ENCODE measurements at regions not wholly inside any gene's neighbourhood (a gene's known extent, or its start where the extent isn't known, plus 50 kb on each side); places are given as distances from the start of the nearest gene placed in this dataset.
"Not testable (repeated sequence)": the region's sequence is repeated elsewhere in the genome, so short reads cannot be mapped to it uniquely, and the experiment has no call there.

DNA sequence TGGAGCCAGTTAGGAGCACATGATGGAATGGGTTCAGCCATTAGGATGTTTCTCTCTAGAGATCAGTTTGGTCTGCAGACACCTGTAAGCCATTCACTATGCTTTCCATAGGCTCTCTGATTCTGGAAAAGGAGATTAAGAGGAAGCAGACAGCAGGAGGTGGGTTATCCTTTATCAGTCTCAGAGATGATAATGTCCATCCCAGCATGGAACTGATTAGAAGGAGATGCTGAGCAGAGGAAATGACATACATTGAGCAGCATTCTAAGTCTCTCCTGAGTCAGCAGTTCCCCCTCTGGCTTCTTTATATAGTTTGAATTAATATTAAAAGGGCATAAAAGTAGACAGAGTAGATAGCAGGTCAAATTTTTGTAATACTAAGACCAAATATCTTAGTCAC lies 591.1 kb downstream of the GBE1 start:
- DNase-seq, result no peak

DNA sequence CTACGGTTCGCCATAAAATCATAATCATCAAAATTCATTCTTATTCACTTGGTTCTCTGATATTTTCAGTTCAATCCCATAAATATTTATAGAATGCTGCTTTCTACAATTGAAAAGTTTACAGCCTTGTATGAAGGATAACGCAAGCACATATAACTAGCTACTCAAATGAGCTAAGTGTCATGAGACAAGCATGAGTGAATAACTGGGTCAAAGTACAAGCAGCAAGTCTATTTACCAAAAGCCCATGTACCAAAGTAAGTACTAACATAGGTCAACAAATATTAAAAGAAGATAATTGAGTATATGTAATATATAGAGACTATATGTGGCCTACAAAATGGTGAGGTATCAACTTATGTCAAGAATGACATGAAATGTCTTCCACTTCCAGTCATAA lies 596.6 kb downstream of the GBE1 start:
- no peak for DNase-seq

DNA sequence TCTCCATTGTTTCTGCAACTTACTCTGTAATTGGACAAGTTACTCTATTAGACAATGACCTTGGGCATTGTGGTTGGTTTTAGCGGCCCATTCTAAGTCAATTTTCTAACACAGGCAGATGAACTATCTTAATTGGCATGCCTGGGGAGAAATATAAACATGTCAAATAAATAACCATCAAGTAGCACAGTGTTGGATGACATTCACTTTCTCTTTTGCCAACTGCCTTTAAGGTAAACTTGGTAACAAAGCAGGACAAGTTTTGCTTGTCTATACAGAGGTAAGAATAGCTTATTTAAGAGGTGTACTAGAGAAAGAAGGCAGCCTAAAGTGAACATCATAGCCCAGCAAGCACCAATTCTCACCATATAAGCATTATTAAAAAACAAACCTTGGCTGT lies 599.6 kb downstream of the GBE1 start:
- no peak for DNase-seq

DNA sequence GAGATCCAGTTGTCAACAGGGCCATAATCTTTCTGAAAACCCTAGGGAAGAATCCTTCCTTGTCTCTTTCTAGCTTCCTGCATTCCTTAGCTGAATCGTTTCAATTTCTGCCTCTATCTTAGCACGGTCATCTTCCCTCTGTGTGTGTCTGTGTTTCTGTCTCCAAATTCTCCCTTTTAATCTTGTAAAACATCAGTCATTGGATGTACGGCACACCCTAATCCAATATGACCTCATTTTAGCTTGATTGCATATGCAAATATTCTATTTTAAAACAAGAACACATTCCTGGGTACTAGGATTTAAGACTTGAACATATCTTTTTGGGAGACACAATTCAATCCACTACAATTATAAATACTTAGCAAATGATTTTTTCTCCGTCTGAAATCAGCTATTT lies 600.3 kb downstream of the GBE1 start:
- no peak for DNase-seq

DNA sequence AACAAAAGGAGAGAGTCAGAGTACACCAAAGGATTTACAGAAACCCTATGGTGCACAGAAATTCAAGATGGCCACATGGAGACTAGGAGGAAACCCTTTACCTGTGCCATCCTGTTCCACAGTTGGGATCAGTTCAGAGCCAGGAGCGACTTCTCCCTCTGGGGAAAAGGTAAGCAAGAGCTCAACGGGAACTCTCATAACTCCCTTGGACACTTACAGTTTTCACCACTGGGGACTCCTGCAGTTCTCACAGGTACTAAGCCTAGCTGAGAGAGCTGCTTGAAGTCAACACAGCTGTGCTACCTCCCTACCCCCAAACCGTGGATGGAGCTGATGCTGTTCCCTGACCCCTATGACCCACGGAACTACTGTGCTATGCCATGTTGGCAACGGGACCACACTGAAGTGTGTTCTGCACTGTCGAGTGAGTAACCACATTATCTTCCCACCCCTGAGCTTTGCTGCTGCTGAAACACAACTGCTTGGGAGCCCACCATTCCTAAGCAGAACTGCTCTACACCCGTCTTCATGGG lies 606.8 kb downstream of the GBE1 start:
- no peak for DNase-seq

DNA sequence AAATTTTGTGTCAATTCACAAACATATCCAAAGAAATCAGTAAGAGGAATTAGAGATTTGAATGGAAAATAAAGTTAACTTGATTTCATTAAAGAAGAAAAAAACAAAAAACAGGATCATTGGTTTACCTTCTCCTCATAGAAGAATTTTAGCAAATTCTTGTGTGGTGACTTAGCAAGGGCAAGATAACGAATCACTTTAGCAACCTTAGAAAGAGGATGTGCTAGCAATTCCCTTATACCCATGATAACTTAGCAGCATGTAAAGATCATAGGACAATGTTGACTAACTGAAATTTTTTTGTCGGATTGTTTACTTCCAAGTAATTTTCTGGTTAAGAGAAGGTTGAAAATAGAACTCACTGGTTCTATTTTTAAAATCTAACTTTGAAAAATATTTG lies 609.3 kb downstream of the GBE1 start:
- DNase-seq, result no peak

DNA sequence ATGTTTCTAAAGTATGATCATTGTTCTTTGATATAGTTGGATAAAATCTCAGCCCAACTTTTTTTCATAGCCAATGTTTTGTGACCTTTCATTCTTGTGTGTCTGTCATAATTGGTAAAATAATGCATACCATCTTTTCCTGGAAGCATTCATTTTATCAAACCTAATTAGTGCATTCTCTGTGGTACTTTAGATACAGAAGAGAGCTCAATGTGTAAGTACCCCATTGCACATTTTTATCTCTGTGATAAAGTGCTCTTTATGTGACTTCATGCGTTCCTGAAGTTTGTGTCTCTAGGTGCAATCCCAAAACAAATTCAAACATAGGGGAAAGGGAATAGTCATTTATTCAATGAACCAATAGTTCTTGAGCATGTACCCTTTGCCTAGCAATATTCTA lies 628.5 kb downstream of the GBE1 start:
- no peak for DNase-seq

DNA sequence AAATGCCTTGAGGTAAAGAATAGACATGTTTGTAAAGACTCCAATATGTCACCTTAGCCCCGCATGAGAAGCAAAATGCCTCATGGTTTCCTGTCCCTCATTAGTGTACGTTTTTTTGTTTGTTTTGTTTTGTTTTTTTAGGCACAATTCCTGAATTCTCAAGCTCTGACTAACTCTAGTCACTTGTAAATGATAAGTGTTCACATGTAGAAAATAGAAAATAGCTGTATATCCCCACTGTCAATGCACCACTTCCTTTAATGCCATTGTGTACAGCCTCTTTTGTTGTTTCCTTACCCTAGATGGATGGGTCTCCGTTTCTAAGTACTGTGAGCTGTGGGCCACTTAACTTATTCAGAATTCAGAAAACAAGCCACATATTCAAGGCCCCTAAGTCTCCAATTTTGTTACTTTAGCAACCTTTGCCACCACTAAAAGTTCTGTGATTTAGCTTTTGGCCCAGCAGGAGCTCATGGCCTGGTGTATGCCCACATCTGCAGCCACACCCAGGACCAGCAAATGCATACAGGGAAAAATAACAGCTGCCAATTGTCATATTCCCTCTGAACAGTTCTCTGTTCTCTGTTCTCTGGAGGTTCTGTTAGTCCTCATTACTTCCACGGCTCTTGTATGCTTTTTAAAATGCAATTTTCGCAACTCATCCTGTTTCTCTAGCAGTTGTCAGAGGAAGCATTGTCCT lies 655.5 kb downstream of the GBE1 start:
- no peak for DNase-seq

DNA sequence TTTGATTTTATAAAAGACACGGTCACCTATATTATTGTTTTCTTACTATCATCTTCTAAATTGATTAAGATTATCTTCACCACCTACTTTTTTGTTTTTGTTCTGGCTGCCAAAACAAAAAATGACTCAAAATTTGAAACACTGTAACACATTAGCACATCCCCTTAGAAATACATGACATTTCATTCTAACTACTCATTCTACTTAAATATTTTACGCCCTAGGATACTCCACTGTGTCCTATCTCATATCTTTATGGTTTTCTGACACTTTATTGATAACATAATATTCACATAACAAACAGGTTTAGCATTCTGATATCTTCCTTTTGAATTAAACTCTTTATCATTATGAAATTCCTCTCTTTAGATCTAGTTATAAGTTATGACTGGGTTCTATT lies 656.2 kb downstream of the GBE1 start:
- DNase-seq, result no peak

DNA sequence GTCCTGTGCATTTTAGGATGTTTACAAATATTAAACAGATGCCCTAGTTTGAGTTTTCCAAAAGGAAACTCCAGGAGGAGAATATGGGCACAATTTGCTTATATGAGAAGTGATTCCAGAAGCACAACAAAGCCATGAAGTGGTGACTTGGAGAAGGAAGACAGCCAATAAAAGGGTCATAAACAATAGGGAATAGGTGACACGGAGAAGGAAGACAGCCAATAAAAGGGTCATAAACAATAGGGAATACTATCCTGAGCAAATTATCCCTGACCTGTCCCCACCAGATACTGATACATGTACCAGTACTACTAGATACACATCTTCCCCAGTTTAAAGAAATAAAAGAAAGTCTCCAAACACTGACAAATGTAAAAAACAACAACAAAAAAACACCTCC lies 663.6 kb downstream of the GBE1 start:
- DNase-seq, result no peak

DNA sequence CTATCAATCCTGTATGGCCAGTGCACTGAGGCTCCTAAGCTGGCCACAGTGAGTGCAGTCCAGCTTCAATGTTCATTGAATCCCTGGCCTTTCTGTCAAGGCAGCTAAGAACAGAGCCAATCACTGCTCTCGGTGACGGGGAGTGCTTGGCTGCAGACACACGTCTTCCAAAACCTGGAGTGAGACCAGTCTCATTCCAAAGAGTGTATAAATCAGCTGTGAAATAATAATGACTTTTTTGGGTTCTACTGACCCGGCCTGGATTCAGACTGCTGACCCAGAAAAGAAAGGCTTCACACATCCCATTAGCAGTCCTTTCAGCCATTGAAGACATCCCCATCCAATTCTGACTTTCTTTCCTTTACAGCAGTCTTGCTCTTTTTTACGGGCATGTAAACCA lies 665.5 kb downstream of the GBE1 start:
- no peak for DNase-seq

DNA sequence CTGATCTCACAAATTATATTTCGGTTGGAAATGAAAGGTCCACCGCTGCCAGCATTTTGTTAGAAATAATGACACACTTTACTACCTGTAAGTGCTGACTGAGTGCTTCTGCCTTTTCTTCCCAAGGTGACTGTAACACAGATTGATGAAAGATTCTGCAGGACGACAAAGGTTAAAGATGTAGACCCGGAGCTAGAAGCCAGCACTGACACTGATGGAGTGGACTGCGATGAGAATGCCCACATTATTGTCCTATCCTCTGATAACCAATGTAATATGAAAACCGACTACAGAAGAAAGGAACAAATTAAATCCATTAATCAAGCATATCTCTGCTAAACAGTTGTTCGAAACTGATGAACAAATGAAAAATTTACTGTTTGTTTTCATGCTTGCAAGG lies 666.5 kb downstream of the GBE1 start:
- no peak for DNase-seq

DNA sequence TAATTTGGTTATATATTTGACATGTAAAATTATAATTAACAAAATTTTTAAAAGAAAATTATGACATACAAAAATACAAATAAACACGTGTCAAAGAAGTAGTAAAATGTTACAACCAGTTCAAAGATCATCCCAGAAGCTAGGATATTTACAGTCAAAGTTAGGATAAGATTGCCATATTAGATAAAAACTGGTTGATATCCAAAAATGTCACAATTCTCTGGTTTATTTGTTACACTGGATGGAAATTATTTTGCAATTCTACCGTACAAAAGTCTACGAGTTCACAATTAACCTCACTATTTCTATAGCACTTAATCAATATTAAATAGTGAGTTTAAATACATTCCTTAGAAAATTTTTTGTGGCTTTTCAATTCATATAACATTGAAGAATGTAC lies 673.8 kb downstream of the GBE1 start:
- DNase-seq, result no peak

DNA sequence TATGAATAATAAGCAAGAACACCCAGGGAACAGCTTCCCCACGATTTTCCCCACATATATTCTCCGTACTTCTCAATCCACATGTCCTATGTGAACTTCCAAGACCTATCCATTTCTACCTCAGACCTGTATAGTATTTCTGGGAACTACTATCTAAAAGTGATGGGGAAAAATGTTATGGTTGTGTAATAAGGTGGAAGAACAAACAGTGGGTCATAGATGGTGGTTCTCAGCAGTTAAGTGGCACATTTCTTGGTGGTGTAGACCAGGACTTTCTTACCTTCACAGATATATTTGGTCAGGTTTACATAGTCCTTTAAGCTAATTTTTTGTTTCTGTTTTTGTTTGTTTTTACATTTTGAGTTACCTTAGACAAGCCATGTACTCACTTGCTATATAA lies 675.1 kb downstream of the GBE1 start:
- no peak for DNase-seq

DNA sequence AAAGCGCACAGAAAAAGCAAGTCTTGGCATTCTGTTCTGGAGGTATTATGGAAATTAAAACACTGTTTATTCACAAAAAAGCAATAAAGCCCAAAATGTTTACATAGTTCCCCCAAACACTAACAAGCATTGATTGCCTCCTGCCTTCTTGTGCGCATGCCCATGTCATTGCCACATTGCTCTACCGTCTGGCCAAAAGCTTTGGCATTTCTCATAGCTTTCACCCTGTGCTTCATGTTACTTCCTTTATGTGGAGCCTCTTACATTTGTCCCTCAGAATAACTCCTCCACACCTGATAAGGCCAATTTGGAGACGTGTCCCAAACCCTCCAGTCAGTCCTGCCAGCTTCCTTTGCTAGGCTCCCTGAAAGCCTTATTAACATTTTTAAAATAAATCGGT lies 680.8 kb downstream of the GBE1 start:
- no peak for DNase-seq

DNA sequence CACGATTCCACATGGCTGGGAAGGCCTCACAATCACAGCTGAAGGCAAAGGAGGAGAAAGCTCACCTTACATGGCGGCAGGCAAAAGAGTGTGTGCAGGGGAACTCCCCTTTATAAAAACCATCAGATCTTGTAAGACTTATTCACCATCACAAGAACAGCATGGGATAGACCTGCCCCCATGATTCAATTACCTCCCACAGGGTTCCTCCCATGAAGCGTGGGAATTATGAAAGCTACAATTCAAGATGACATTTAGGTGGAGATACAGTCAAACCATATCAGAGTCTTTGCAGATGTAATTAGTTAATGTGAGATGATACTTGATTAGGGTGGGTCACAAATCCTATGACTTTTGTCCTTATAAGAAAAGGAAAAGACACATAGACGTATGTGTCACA lies 688.9 kb downstream of the GBE1 start:
- no peak for DNase-seq

DNA sequence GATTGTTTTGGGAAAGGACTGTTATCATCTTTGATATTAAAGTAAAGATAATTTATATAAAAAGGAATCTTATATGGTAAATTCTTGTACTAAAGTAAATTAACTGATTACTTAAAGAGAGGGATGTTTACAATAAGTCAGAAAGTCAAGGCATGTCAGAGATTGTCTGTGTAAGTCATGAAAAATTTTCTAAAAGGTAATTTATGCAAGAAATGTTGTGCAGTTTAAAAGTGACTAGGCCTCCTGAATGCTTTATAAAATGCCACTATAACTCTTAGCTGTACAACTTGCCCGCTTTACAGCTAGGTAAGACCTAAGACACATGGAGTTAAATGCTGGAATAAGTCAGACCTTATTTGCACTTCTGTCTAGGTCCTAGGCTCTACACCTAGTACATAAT lies 692.9 kb downstream of the GBE1 start:
- no peak for DNase-seq

DNA sequence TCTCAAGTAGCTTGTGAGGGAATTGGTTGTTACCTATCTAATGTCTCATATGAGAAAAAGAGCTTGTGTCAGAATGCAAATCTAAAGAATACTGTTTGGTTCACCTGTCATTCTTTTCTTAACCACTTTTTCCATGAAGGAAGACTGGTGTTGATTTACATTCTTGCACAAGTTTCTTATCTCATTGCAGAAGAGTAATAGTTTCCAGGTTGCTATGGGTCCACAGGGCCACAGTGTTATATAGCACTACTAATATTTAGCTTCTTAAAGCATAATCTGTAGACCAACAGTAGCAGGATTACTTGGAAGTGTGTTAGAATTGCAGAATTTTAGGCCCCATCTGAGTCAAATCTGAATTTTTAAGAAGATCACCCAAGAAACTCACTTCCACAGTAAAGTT lies 697.5 kb downstream of the GBE1 start:
- no peak for DNase-seq

DNA sequence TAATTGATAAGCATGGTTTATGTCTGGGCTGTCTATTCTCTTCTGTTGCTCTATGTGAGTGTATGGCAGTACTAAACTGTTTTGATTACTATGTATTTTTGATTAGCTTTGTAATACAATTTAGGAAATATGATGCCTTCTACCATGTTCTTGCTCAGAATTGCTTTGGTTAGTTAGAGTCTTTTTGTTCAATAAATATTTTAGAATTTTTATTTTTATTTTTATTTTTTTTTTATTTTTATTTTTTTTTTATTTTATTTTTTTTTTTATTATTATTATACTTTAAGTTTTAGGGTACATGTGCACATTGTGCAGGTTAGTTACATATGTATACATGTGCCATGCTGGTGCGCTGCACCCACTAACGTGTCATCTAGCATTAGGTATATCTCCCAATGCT lies 710.3 kb downstream of the GBE1 start:
- not testable (repeated sequence) for DNase-seq

DNA sequence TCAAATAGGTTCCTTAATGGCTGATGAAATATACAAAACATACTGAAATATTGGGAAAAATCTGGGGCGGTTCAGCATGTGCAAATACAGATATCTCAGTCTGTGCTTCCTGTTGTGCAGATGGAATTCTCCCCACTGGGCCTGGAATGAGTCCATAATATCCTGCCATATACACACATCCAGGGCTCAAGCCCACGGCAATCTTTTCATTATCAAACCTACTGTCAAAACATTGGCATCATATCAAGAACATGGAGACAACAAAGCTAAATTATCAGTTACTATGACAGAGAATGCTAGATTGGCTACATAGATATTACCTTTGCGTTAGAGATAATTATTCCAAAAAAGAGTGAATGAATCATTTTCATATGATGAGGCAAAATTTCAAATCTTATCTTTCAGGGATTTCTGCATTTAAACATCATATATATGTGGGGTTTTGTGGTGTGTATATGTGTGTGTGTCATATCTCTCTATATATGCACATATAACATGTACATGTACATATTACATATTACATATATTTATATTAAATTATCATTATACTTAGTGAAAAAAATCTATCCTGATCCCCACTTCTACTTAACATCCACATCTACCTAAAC lies 713.3 kb downstream of the GBE1 start:
- DNase-seq, result no peak

DNA sequence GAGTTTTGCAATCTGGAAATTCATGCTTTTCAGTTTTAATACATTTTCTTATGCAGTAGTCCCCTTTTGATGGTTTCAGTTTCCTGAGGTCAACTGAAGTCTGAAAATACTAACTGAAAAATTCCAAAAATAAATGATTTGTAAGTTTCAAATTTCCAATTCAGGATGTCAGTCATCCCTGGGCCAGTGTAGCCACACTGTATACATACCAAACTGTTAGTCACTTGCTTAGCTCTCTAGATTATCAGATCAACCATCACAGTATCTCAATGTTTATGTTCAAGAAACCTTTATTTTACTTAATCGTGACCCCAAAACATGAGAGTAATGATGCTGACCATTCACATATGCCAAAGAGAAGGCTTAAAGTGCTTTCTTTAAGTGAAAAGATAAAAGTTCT lies 715.5 kb downstream of the GBE1 start:
- no peak for DNase-seq

DNA sequence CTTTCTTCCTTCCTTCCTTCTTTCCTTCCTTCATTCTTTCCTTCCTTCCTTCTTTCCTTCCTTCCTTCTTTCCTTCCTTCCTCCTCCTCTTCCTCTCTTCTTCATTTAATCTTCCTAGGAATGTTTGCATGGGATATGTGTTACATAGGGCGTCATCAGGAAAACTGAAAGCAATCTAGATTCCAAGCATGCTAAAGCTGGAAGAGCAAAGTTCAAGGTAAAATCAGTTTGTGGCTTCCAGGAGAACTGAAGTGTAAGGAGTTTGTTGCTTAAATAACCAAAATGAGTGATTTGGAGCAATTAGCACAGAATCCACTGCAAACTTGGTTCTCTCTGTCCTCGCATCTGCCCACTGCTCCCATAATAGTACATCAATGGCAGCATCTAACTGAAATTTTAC lies 716.2 kb downstream of the GBE1 start:
- DNase-seq, result no peak

DNA sequence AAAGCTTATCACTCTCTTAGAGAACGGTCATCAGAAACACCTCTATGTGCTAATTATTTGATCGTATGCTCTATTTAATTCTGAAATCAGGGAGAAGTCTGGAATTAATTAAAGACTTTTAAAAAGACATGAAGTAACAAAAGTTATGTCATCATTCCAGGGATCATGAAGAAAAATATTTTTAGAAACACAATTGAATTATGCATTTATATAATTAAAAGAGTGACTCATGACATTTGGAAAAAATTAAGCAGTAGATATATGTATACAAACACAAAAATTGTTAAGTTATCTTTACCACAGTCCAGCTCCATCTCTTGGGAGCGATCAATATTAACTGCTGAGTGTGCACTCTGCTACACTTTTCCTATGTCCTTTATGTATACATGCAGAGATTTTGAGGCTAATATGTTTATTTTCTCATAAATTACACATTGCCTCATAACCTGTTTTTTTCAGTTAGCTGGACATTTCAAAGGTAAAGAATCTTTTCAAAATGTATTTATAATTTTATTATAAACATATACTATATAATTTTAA lies 717.7 kb downstream of the GBE1 start:
- DNase-seq, result no peak

DNA sequence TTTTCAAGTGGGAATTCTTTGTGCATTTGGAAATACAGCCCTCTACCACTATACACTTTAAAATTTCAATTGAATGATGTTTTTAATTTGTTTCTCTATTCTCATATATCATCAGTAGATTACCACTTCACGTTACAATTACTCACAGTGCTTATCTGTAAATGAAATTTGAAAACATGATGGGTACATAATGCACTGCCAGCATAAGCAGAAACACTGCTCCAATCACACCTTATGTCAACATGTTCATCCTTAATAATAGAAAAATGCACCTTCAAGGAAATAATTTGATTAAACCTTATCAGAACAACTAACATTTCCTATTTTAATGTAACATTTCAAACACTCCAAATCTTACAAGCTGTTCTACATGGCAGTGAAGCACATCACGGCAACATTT lies 718.4 kb downstream of the GBE1 start:
- no peak for DNase-seq

DNA sequence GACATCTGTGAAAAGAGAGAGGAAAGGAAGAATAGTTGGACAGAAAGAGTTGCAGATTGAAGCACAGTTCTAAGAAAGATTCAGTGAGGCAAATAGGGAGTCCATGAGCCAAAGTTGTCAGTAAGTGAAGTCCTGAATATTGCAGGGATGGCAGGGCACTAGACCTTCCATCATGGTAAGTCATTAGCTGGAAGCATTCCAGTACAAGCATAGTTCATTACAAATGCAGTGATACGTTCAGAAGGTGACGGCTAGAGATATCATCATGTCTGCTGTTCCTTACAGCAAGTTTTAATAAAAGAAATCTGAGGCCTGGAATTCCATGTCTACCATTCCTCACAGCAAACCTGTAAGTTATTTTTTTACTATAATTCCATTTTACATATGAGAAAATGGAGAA lies 720.1 kb downstream of the GBE1 start:
- no peak for DNase-seq
